Parathyroid adenoma (tissue), 2 donors: ENCODE measurements at regions not wholly inside any gene's neighbourhood (a gene's known extent, or its start where the extent isn't known, plus 50 kb on each side); places are given as distances from the start of the nearest gene placed in this dataset.

Source experiments
- H2AFZ ChIP-seq: fragments of 300-600 bp; sonication (generic); one replicate; pipeline ENCODE4 v1.7.0; 2017; ENCODE audit warnings: antibody characterized with exemption, mild to moderate bottlenecking
- H3K27ac ChIP-seq: fragments of 300-600 bp; sonication (generic); one replicate; pipeline ENCODE4 v1.7.0; 2017
- H3K27me3 ChIP-seq: fragments of 300-600 bp; sonication (generic); one replicate; pipeline ENCODE4 v1.7.0; 2017; ENCODE audit warnings: low read length; ENCODE audit not compliant: control insufficient read depth, insufficient read depth
- H3K36me3 ChIP-seq: fragments of 300-600 bp; sonication (generic); one replicate; pipeline ENCODE4 v1.7.0; 2017; ENCODE audit warnings: low read length; ENCODE audit not compliant: control insufficient read depth, insufficient read depth
- H3K4me1 ChIP-seq: fragments of 300-600 bp; sonication (generic); one replicate; pipeline ENCODE4 v1.7.0; 2017; ENCODE audit warnings: control low read depth
- H3K4me2 ChIP-seq: fragments of 300-600 bp; sonication (generic); one replicate; pipeline ENCODE4 v1.7.0; 2017; ENCODE audit warnings: low read length
- H3K4me3 ChIP-seq: fragments of 300-600 bp; sonication (generic); one replicate; pipeline ENCODE4 v1.7.0; 2017; ENCODE audit warnings: low read depth, low read length
- H3K79me2 ChIP-seq: fragments of 300-600 bp; sonication (generic); one replicate; pipeline ENCODE4 v1.7.0; 2017; ENCODE audit warnings: control low read depth
- H3K9ac ChIP-seq: fragments of 300-600 bp; sonication (generic); one replicate; pipeline ENCODE4 v1.7.0; 2017; ENCODE audit warnings: mild to moderate bottlenecking
- H3K9me3 ChIP-seq: fragments of 300-600 bp; sonication (generic); one replicate; pipeline ENCODE4 v1.7.0; 2017; ENCODE audit warnings: low read length; ENCODE audit not compliant: control insufficient read depth
- CTCF ChIP-seq: fragments of 300-600 bp; sonication (generic); IDR thresholded peaks from one replicate; pipeline ENCODE4 v1.7.0; 2017; ENCODE audit warnings: antibody characterized with exemption, mild to moderate bottlenecking
- donor health status: primary hyperparathyroidism.

GRCh38 chr21:15159382-15160020 lies 94.7 kb upstream of the NRIP1 start:
- Histone ChIP-seq H3K27ac (no peak overlapping the region), H3K9ac (no peak overlapping the region), H3K27me3 (no peaks in the 10 kb centered on the region), H3K4me1 (no peaks in the 10 kb centered on the region), H2AFZ (no peak overlapping the region), H3K9me3 (no peaks in the 10 kb centered on the region), H3K36me3 (no peaks in the 10 kb centered on the region), H3K4me2 (no peak overlapping the region), H3K79me2 (no peaks in the 10 kb centered on the region), H3K4me3 (no peak overlapping the region)
- no peak for TF ChIP-seq CTCF

DNA sequence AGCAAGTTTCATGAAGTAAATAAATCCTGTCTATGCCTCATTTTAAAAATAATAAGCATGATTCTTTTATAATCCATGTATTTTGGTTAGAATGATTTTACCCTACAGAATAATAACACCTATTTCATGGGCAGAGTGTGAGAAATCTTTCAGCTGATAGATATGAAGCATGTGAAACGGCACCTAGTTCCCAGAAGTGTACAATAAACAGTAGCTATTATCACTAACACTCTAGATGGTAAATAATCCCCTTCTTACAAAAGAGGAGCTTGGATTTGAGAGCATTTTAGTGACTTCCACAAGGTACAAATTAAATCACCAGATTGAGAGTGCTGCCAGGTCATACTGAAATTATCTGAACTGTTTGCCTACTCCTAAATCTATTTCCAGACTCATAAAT lies 95.3 kb upstream of the NRIP1 start:
- H3K36me3 ChIP-seq = no peaks in the 10 kb centered on the region
- H3K79me2 ChIP-seq = no peaks in the 10 kb centered on the region
- no peak overlapping the region for H3K9ac ChIP-seq
- H2AFZ ChIP-seq = no peak overlapping the region
- H3K4me3 ChIP-seq = no peak overlapping the region
- H3K27ac ChIP-seq = no peak overlapping the region
- H3K9me3 ChIP-seq = no peaks in the 10 kb centered on the region
- H3K27me3 ChIP-seq = no peaks in the 10 kb centered on the region
- no peaks in the 10 kb centered on the region for H3K4me1 ChIP-seq
- TF ChIP-seq CTCF = no peak
- H3K4me2 ChIP-seq = no peak overlapping the region

DNA sequence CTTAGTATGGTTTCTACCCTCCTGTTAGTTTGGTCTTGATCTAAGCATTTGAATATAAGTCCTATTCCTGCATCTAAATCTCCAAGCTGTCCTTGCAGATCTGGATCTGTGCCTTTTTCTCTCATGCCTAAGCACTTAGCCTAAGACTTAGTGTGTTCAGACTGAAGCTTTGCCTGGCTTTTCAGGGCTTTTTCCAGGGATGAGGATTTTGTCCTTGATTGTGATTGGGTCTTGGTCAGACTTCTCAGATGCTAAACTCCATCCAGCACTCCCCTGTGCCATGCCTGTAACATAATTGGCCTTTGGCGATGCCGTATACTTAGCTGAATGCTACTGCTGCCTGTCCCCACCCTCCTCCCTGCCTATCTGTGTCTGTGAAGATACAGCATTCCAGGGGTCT lies 98.1 kb upstream of the NRIP1 start:
- H3K4me1 ChIP-seq = no peaks in the 10 kb centered on the region
- H3K36me3 ChIP-seq = no peaks in the 10 kb centered on the region
- H3K27ac ChIP-seq = no peak overlapping the region
- no peaks in the 10 kb centered on the region for H3K9me3 ChIP-seq
- H3K79me2 ChIP-seq = no peaks in the 10 kb centered on the region
- H3K27me3 ChIP-seq = no peaks in the 10 kb centered on the region
- no peak overlapping the region for H3K4me3 ChIP-seq
- H3K9ac ChIP-seq = no peak overlapping the region
- H3K4me2 ChIP-seq = no peak overlapping the region
- no peak for TF ChIP-seq CTCF
- no peak overlapping the region for H2AFZ ChIP-seq

- Histone ChIP-seq H3K79me2 (no peaks in the 10 kb centered on the region), H3K27me3 (no peaks in the 10 kb centered on the region), H3K4me1 (no peaks in the 10 kb centered on the region), H3K36me3 (no peaks in the 10 kb centered on the region), H3K4me3 (no peak overlapping the region), H3K4me2 (no peak overlapping the region), H3K27ac (no peak overlapping the region), H3K9ac (no peak overlapping the region), H2AFZ (no peak overlapping the region), H3K9me3 (no peaks in the 10 kb centered on the region)
- TF ChIP-seq CTCF = no peak
These were observed 99.5 kb upstream of the NRIP1 start for GRCh38 chr21:15164273-15164672.

DNA sequence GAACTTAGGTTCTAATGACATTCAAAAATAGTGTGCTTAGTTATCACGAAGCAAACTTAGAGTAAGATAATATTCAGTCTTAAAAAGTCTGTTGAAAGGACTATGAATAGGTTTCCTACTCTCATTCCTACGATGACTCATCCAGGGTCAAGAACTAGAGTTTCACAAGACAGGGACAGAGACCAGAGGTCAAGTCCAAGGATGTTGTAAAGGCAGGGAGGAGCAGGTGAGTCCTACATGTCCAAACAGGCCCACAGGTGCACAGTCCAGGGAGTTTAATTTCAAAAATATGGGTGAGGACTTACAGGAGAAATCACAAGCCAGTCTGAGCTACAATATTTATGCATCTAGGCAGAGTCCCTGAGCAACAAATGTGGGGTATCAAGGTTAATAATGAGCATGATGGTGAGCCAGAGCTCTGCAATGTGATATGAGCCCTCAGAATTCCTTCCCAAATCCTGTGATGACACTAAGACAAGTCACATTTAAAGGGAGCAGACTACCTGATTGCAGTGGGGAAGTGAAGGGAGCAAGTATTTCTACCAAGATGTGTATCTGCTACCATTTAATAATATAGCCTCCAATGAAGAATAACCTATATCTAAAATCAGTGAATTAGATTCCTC lies 100.0 kb upstream of the NRIP1 start:
- no peak overlapping the region for H3K27ac ChIP-seq
- H3K4me1 ChIP-seq = no peaks in the 10 kb centered on the region
- H3K4me3 ChIP-seq = no peak overlapping the region
- no peaks in the 10 kb centered on the region for H3K9me3 ChIP-seq
- no peak for TF ChIP-seq CTCF
- no peak overlapping the region for H2AFZ ChIP-seq
- H3K4me2 ChIP-seq = no peak overlapping the region
- no peaks in the 10 kb centered on the region for H3K36me3 ChIP-seq
- no peaks in the 10 kb centered on the region for H3K79me2 ChIP-seq
- H3K27me3 ChIP-seq = no peaks in the 10 kb centered on the region
- no peak overlapping the region for H3K9ac ChIP-seq
